NCI-H1105 (cell line): ENCODE measurements at regions not wholly inside any gene's neighbourhood (a gene's known extent, or its start where the extent isn't known, plus 50 kb on each side); places are given as distances from the start of the nearest gene placed in this dataset.

Experiments used
- DNase-seq: peaks from one replicate; lab custom pipeline; 2025; lab: John Stamatoyannopoulos, UW

GRCh38 chr6:79776076-79776475, 144.9 kb downstream of the SH3BGRL2 start:
- DNase-seq = no peak

DNA sequence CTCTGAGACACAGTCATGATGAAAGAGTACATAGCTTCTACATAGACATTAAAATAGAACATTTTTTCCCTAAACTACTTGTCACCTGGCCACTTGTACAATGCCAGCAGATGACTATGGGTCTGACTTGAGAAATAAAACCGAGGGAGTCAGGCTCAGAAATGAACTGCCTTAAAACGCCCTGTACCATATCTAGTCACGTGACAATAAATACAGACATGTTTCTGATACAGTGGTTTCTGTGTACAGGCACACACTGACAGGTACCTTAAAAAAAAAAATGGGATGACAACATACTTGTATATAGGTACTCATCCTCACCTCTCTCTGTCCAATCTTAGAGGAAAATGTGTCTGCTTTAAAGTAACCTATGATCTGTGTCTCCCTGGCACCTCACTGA, 144.1 kb downstream of the SH3BGRL2 start:
- DNase-seq = no peak

GRCh38 chr6:79764747-79765146, 133.6 kb downstream of the SH3BGRL2 start:
- no peak for DNase-seq

DNA sequence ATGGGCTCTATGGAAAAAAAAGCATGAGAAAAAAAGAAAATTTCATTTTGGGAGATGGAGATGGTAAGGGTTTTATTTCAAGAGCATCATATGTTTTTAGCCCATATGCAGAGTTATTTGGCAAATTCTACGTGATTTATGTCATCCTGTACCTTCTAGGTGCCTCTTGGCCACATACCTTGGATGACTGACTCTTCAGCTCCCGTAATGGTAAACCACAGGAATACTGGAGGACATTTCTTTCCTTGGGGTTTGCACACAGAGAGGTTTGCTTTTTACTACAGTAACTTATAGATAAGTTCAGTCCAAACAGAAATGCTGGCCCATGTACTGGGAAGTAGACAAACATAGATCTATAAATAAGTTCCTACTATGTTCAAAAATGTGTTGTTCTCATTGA, 132.2 kb downstream of the SH3BGRL2 start:
- DNase-seq = no peak

GRCh38 chr6:79762370-79762769, 131.2 kb downstream of the SH3BGRL2 start:
- no peak for DNase-seq

DNA sequence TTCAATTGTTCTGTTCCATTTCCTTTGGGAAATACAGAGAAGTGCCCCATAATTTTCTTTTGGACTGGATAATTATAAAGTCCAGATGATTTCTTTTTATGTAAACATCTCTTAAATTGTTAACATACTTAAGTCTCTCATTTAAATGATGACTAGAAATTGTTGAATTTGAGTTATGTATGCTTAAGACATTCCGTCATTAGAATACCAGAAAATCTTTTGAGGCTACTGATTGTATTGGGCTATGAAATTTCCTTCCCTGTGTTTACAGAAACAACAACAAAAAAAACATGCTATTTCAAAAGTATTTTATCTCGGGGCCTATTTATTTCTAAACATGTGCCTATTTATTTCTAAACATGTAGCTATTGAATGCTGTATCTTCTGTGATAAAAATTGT, 125.4 kb downstream of the SH3BGRL2 start:
- DNase-seq = no peak

- DNase-seq = no peak
Measured at GRCh38 chr6:79755967-79756366, 124.8 kb downstream of the SH3BGRL2 start.
